H1 (cell line): ENCODE measurements at regions not wholly inside any gene's neighbourhood (a gene's known extent, or its start where the extent isn't known, plus 50 kb on each side); places are given as distances from the start of the nearest gene placed in this dataset.

Experiments used
- CBX8 ChIP-seq: fragments of 300-800, 300-1000 bp; sonication (generic); IDR thresholded peaks from 2 replicates; pipeline ENCODE4 v1.7.1; 2016; ENCODE audit warnings: low read depth, low read length, borderline replicate concordance
- CTCF ChIP-seq, 3 experiments: IDR thresholded peaks; 1 replicate in 2 of 3; 2 replicates in 1 of 3; pipeline versions ENCODE4 v1.5.1 to v1.6.1; 2011; ENCODE audit warnings: low read length in 3 of 3, mild to moderate bottlenecking in 3 of 3, inconsistent platforms in 2 of 3, low read depth in 1 of 3, moderate library complexity in 1 of 3; ENCODE audit not compliant: insufficient read depth in 1 of 3; ENCODE audit errors: control extremely low read depth in 1 of 3
- EZH2 ChIP-seq: fragments of 200-600 bp; sonication (generic); IDR thresholded peaks from 2 replicates; pipeline ENCODE4 v1.7.1; 2012; ENCODE audit warnings: low read depth, mild to moderate bottlenecking, moderate library complexity, low read length, inconsistent platforms; ENCODE audit not compliant: severe bottlenecking
- HDAC2 ChIP-seq, 2 experiments: fragments of 300-600 bp in 1 of 2; sonication (generic) in 1 of 2; IDR thresholded peaks; 2 replicates each; pipeline ENCODE4 v1.6.1; 2011 to 2012; ENCODE audit warnings: low read depth in 2 of 2, low read length in 2 of 2, mild to moderate bottlenecking in 2 of 2, moderate library complexity in 2 of 2, borderline replicate concordance in 1 of 2, inconsistent platforms in 1 of 2
- MAX ChIP-seq: IDR thresholded peaks from 2 replicates; pipeline ENCODE4 v1.6.1; 2012; ENCODE audit warnings: inconsistent platforms
- NRF1 ChIP-seq: IDR thresholded peaks from 2 replicates; pipeline ENCODE4 v1.6.1; 2011; ENCODE audit warnings: mild to moderate bottlenecking, low read depth, low read length, improper control_type of control experiment
- POLR2AphosphoS5 ChIP-seq: IDR thresholded peaks from 2 replicates; pipeline ENCODE4 v1.6.1; 2011; ENCODE audit warnings: low read depth, low read length
- SP1 ChIP-seq: IDR thresholded peaks from 2 replicates; pipeline ENCODE4 v1.6.1; 2011; ENCODE audit warnings: low read depth, low read length
- SRF ChIP-seq: IDR thresholded peaks from 2 replicates; pipeline ENCODE4 v1.6.1; 2011; ENCODE audit warnings: mild to moderate bottlenecking, low read depth, low read length, moderate library complexity

GRCh38 chr10:2761971-2762370 is 305.4 kb upstream of the PFKP start:
- TF ChIP-seq EZH2 (no peak), SRF (no peak), MAX (no peak), CTCF (IDR thresholded peaks at IDR 0.05; ENCODE audit: control extremely low read depth in 1 of 3, insufficient read depth in 1 of 3, low read depth in 1 of 3, low read length in 3 of 3) (no peak), CBX8 (no peak), SP1 (no peak), HDAC2 (IDR thresholded peaks at IDR 0.05; ENCODE audit: borderline replicate concordance in 1 of 2, low read depth in 2 of 2, low read length in 2 of 2) (no peak), NRF1 (no peak), POLR2AphosphoS5 (no peak)
